GM18870 (cell line): ENCODE measurements at regions not wholly inside any gene's neighbourhood (a gene's known extent, or its start where the extent isn't known, plus 50 kb on each side); places are given as distances from the start of the nearest gene placed in this dataset.
"Not testable (repeated sequence)": the region's sequence is repeated elsewhere in the genome, so short reads cannot be mapped to it uniquely, and the experiment has no call there.

Experiments
- ATAC-seq: cut with Tn5 transposase; IDR thresholded peaks from one replicate; pipeline ENCODE4 v1.9.1; 2021; ENCODE audit warnings: moderate library complexity; ENCODE audit not compliant: unreplicated experiment

GRCh38 chrX:38937400-38937799 is 136.1 kb downstream of the MID1IP1 start:
- no peak for ATAC-seq

GRCh38 chrX:38937926-38938325 is 136.7 kb downstream of the MID1IP1 start:
- ATAC-seq, result no peak

GRCh38 chrX:38939067-38939466 is 137.8 kb downstream of the MID1IP1 start:
- no peak for ATAC-seq

DNA sequence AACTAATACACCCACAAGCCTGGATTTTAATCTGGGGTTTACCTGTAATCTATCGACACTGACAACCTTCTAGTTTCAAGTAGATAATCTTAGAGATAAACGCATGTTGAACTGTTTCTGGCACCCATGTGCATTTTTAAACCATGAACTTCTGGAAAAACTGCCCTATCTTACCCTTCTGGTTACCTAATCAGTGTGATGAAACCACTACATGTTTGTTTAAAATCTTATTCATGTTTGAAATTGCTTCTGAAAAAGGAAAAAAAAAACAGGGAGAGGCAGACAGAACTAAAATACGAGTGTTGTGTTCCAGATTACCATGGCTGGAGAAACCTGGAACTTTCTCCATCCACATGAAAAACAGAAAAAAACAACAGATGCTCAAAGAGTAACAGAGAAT is 139.3 kb downstream of the MID1IP1 start:
- no peak for ATAC-seq

DNA sequence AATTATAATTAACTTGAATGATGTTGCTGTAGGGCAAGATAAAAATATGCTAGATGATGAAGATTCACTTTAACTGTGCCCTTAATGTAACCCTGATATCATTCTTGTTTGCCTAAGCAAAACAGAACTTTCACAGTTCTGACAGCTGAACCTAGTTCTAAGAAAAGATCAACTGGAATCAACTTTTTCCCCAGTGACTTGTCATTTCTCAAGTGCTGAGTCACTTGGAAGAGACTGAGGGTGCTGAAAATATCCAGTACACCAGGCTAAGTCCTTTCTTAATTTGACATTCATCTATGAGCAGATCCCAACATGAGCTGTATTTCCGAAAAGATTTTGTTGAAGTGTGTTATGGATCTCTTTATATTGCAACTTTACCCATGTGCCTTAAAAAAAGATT is 140.4 kb downstream of the MID1IP1 start:
- ATAC-seq, result no peak

DNA sequence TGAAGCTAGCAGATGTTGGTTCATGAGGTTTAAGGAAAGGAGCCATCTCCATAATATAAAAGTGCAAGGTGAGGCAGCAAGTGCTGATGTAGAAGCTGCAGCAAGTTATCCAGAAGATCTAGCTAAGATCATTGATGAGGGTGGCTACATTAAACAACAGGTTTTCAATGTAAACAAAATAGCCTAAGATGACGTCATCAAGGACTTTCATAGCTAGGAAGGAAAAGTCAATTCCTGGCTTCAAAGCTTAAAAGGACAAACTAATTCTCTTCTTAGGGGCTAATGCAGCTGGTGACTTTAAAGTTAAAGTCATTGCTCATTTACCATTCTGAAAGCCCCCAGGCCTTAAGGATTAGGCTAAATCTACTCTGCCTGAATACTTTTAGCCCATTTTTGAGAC is 141.9 kb downstream of the MID1IP1 start:
- no peak for ATAC-seq

DNA sequence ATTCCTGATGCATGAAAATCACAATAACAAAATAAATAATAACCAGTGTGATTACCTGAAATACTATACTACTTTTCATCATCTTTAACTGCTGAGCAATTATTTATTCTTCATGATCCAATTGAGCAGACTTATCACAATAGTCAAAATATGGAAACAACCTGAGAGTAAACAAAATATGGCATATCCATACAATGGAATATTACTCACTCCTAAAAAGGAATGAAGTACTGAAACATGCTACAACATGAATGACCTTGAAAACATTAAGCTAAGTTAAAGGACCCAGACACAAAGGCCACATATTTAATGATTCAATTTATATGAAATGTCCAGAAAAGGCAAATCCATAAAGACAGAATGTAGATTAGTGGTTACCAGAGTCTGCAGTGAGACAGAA is 146.8 kb downstream of the MID1IP1 start:
- ATAC-seq, result no peak

DNA sequence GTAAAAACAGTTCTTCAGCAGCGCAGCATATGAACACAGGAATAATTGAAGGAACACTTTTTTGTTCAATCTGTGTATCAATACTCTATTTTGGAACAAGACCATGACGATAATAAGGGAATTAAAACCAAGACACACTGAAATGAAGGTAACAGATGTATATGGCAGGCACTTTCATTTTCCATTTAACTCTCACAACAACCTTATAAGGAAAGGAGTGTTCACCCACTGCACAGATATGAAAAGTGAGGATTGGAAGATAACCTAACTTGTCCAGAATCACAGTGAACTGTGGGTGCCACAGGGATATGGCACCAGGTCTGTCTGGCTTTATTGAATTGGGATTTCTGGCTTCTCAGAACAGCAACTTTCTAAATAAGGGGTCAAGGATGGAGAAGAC is 153.3 kb downstream of the MID1IP1 start:
- ATAC-seq, result no peak

DNA sequence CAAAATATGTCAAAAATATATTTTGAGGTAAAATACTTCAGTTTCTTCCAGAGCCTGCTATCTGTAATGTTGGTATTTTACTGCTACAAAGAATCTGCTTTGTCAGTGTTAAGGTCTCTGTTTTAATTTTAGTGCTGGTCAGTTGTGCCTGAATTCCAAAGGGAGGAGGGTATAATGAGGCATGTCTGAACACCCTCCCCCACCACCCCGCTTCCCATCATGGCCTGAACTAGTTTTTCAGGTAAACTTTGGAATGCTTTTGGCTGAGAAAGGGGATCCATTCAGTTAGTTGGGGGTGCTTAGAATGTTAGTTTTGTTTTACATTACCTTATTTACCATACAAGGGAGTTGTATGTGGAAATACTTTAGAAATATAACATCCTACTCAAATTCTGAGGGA is 158.5 kb downstream of the MID1IP1 start:
- ATAC-seq, result no peak

DNA sequence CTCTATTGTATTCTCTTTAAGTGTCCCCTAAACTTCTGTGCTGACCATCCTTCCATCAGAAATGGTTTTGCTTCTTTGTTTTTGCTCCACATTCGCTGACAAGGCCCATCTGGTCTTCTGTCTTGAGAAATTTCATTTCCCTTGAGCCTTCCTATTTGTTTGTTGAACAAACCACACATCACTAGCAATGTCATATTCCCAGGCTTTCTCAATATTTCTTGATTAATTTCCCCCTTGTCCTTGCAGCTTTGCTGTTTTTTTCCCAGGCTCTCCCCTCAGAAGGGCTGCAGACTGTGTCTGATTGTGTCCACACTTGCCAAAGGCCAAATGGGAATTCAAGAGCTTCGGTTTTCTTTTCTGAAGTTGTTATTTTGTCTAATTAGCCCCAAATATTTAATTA is 158.9 kb downstream of the MID1IP1 start:
- no peak for ATAC-seq

DNA sequence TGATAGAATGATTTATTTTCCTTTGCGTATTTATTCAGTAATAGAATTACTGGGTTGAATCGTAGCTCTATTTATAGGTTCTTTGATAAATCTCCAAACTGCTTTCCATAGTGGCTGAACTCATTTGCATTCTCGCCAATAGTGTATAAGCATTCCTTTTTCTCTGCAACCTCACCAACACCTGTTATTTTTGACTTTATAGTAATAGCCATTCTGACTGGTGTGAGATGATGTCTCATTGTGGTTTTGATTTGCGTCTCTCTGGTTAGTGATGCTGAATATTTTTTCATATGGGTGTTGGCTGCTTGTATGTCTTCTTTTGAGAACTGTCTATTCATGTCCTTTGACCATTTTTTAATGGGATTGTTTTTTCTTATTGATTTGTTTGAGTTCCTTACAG is 160.7 kb downstream of the MID1IP1 start:
- no peak for ATAC-seq

GRCh38 chrX:38963244-38963643 is 162.0 kb downstream of the MID1IP1 start:
- not testable (repeated sequence) for ATAC-seq

DNA sequence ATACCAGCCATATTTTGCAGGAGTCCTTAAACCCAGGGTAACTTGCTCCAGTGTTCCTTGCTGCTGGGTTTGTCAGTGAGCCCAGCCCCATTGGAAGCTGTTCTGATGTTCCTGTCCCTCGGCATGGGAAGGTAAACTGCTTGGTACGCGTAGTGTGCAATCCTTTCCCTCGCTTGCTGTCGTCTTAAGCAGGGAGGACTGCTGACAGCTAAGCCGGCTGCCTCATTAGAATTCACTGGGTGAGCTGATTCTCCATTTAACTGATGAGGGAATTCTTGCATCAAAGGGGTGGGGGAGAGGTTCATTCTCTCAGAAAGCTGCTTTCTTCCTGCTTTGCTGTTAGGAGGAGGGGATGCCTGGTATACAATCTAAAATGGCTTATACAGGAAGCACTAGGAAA is 164.6 kb downstream of the MID1IP1 start:
- no peak for ATAC-seq

DNA sequence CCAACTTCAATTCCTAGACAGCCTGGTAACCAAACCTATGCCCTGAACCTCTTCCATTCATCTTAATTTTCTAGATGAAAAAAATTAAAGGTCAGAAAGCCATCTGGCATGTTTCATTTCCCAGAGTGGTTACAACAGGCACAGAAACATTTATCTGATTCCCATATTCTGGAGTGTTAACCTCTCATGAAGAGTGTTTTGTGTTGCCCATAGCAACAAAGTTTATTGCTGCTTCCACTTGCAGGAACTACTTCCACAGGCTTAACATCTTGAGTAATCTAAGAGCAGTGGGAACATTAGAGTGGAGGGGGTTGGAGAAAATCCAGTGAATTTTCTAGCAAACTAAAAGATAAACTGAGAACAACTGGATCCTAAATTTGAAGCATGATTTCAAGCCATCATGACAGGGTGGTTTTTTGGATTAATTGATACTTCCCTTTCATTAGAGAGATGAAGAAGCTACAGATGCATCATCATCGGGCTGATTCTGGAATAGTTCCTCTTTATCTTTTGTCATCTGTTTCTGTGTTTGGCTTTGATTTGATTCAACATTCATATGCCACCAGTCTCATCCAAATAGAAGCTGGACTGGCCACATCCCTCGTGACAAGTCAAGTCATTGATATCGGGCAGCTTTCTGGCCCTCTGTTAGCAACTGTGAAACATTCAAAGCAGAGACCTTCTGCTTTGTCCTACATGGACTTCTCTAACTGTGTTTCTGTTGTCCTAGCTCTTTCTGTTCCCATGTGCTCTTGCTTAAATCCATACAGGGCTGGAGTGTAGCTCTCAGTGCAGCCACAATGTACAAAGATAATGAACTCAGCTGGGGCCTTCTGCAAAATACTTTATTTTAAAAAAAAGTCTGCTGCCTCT is 167.3 kb downstream of the MID1IP1 start:
- no peak for ATAC-seq

GRCh38 chrX:38970074-38970473 is 168.8 kb downstream of the MID1IP1 start:
- peak; percentile 60 for ATAC-seq

DNA sequence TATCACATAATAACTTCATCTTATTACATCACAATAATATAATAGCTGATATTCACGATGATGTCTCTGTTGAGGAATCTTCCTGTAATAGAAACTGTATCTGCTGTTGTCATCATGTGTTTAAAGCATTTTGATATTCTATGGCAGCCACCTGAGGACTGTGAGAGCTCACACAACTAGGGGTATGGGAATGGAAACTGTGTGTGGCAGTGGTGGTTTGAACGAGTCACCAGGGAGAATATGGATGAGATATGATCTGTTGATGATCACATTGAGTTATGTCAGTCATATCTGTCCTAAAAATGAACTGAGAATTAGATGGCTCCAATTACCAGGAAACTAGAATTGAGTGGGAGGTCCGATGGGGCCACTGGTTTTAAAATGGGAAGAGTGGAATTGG is 169.6 kb downstream of the MID1IP1 start:
- no peak for ATAC-seq

- no peak for ATAC-seq
Measured at GRCh38 chrX:38973322-38973721, 172.1 kb downstream of the MID1IP1 start.

DNA sequence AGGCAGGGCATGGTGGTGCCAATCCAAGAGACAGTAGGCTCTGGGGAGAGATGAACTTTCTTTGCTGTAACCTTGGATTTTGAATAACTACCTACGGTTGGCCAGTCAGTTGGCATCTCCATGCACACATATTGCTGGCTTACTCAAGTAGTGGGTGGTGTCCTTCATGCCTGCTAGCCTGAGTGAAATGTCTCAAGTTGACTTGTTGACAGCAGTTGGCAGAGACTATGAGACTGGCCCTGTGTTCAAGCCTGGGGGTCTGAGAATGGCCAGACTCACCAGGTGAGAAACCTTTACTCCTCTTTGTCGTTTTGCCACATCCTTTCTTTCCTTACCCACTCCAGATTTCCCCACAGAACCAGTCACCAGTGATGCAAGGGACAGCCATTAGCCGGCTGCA is 173.3 kb downstream of the MID1IP1 start:
- no peak for ATAC-seq

- ATAC-seq, result no peak
Measured at GRCh38 chrX:38975368-38975942, 174.2 kb downstream of the MID1IP1 start.

GRCh38 chrX:38982370-38982769 is 181.1 kb downstream of the MID1IP1 start:
- no peak for ATAC-seq

GRCh38 chrX:38982843-38983242 is 181.6 kb downstream of the MID1IP1 start:
- ATAC-seq, result no peak

- no peak for ATAC-seq
Measured at GRCh38 chrX:38985375-38985774, 184.1 kb downstream of the MID1IP1 start.

DNA sequence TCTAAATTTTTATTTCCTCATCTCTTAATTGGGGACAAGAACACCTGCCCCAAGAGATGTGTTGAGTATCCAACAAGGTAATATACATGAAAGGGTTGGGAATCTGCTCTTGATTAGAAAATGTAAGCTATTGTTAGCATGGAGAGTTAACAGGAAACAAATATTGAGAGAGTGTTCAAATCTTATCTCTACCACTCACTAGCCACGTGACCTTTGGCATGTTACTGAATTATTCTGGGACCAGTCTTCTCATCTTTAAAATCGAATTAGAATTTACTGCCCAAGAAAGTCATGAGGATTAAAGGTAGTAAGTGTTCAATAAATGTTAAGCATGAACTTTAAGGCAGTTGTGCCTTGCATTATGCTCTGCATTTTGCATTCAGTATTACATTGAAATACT is 184.7 kb downstream of the MID1IP1 start:
- no peak for ATAC-seq
